Ammon's horn (tissue), 1 donor: ENCODE measurements at regions not wholly inside any gene's neighbourhood (a gene's known extent, or its start where the extent isn't known, plus 50 kb on each side); places are given as distances from the start of the nearest gene placed in this dataset.

Source experiments
- DNase-seq: peaks from one replicate; pipeline ENCODE4 v3.0.0-alpha.2; 2016; ENCODE audit warnings: low spot score

- DNase-seq = no peak
Observed at GRCh38 chr15:97026781-97027180, 696.3 kb downstream of the NR2F2 start.

- no peak for DNase-seq
Observed at GRCh38 chr15:97027772-97028171, 697.3 kb downstream of the NR2F2 start.

GRCh38 chr15:97030251-97030650 is 699.8 kb downstream of the NR2F2 start:
- no peak for DNase-seq

- DNase-seq = no peak
Observed at GRCh38 chr15:97036301-97036700, 705.8 kb downstream of the NR2F2 start.

GRCh38 chr15:97037080-97037479 is 706.6 kb downstream of the NR2F2 start:
- no peak for DNase-seq

- DNase-seq = no peak
Observed at GRCh38 chr15:97045666-97046421, 715.3 kb downstream of the NR2F2 start.

GRCh38 chr15:97052513-97052912 is 722.0 kb downstream of the NR2F2 start:
- DNase-seq = no peak

GRCh38 chr15:97053635-97054034 is 723.1 kb downstream of the NR2F2 start:
- DNase-seq = no peak

GRCh38 chr15:97057503-97057902 is 727.0 kb downstream of the NR2F2 start:
- no peak for DNase-seq

GRCh38 chr15:97059281-97059680 is 728.8 kb downstream of the NR2F2 start:
- DNase-seq = no peak

GRCh38 chr15:97061392-97061791 is 730.9 kb downstream of the NR2F2 start:
- DNase-seq = no peak

GRCh38 chr15:97071668-97072067 is 741.2 kb downstream of the NR2F2 start:
- DNase-seq = no peak

- no peak for DNase-seq
Observed at GRCh38 chr15:97072545-97072944, 742.0 kb downstream of the NR2F2 start.

- no peak for DNase-seq
Observed at GRCh38 chr15:97076011-97076410, 745.5 kb downstream of the NR2F2 start.

GRCh38 chr15:97077975-97078374 is 747.5 kb downstream of the NR2F2 start:
- no peak for DNase-seq

GRCh38 chr15:97078591-97078990 is 748.1 kb downstream of the NR2F2 start:
- DNase-seq = no peak

- DNase-seq = no peak
Observed at GRCh38 chr15:97081666-97082226, 751.2 kb downstream of the NR2F2 start.

GRCh38 chr15:97082830-97083229 is 752.3 kb downstream of the NR2F2 start:
- DNase-seq = no peak

- DNase-seq = no peak
Observed at GRCh38 chr15:97084650-97085049, 754.1 kb downstream of the NR2F2 start.

- no peak for DNase-seq
Observed at GRCh38 chr15:97085731-97086130, 755.2 kb downstream of the NR2F2 start.

GRCh38 chr15:97087006-97087741 is 756.7 kb downstream of the NR2F2 start:
- no peak for DNase-seq

GRCh38 chr15:97091093-97091492 is 760.6 kb downstream of the NR2F2 start:
- no peak for DNase-seq

- no peak for DNase-seq
Observed at GRCh38 chr15:97092656-97093055, 762.2 kb downstream of the NR2F2 start.
